Right lobe of liver (tissue), 6 donors: ENCODE measurements at regions not wholly inside any gene's neighbourhood (a gene's known extent, or its start where the extent isn't known, plus 50 kb on each side); places are given as distances from the start of the nearest gene placed in this dataset.
A peak's percentile ranks its signal among the peaks of the same experiment; 100 is the strongest.

ENCODE experiments used
- ATAC-seq, 4 donors: fragments of 200-7000 bp; cut with Tn5 transposase; one replicate each; pipeline ENCODE4 v1.9.1; 2020; ENCODE audit warnings: mild to moderate bottlenecking in 4 of 4, moderate library complexity in 4 of 4
- DNase-seq, 3 donors: peaks; one replicate each; pipeline ENCODE4 v3.0.0-alpha.2; 2020
- H3K27ac ChIP-seq, 3 donors: fragments of 200-600 bp; one replicate each; pipeline ENCODE4 v1.8.0; 2022
- H3K27me3 ChIP-seq, 2 donors: fragments of 200-600 bp; one replicate each; pipeline ENCODE4 v1.8.0; 2022
- H3K36me3 ChIP-seq, 4 donors: fragments of 200-600 bp; sonication (generic) in 1 of 4; one replicate each; pipeline versions ENCODE4 v1.5.1 to v1.8.0; 2017 to 2022; ENCODE audit warnings: control low read depth in 1 of 4
- H3K4me1 ChIP-seq, 4 donors: fragments of 200-600 bp; sonication (generic) in 1 of 4; one replicate each; pipeline versions ENCODE4 v1.5.1 to v1.8.0; 2017 to 2022; ENCODE audit warnings: control low read depth in 1 of 4
- H3K4me3 ChIP-seq, 3 donors: fragments of 200-600 bp; one replicate each; pipeline ENCODE4 v1.8.0; 2022
- H3K9me3 ChIP-seq, 4 donors: fragments of 200-600 bp; sonication (generic) in 1 of 4; one replicate each; pipeline versions ENCODE4 v1.5.1 to v1.8.0; 2017 to 2022; ENCODE audit warnings: control low read depth in 1 of 4
- POLR2A ChIP-seq: fragments of 450-650 bp; IDR thresholded peaks from one replicate; pipeline ENCODE4 v1.6.1; 2017; ENCODE audit warnings: antibody characterized with exemption, mild to moderate bottlenecking
- WGBS: methylation state at CpG from one replicate; pipeline ENCODE4 v1.1.6; 2018; ENCODE audit warnings: low coverage, low lambda C conversion rate; ENCODE audit not compliant: insufficient coverage; ENCODE audit errors: missing lambda C conversion rate; 5-methylcytosine and 5-hydroxymethylcytosine counted together
- intact Hi-C, 2 donors: fragments of 100-400 bp; cut with DNase I; formaldehyde crosslinking; loops; one replicate each; pipeline versions ENCODE4 v1.11.2 to v1.14.1; 2022
- TF ChIP-seq, protein P1 (sequence below), 4 donors: fragments of 200-600 bp in 3 of 4; fragments of 450-650 bp in 1 of 4; IDR thresholded peaks; one replicate each; pipeline versions ENCODE4 v1.5.1 to v1.8.0; 2016 to 2022; ENCODE audit warnings: antibody characterized with exemption in 4 of 4, mild to moderate bottlenecking in 2 of 4
- donor health status: DM: no; HTN: yes; CAD: no.
- donor health status: DM: no; HTN: no; CAD: no.
- donor health status: DM: no; HTN: no; CAD: no.
- donor health status: DM: no; HTN: yes; CAD: no.
- donor health status: DM: no; HTN: yes; CAD: no.

DNA sequence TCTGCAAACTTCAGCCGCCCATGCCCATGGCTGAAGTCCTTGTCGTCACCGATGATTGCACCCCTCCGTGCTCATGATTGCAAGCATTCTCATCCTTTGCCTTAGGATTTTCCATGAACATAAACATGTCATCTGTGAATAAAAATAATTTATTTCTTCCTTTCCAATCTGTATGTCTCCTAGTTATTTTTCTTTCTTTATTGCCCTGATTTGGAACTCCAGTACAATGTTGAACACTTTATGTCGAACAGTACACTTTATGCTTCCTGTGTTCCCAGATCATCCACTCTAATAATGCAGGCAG, 170.9 kb upstream of the SYT6 start:
- Histone ChIP-seq H3K9me3 (no peaks in the 10 kb centered on the region), H3K4me3 (no peak overlapping the region), H3K27ac (no peak overlapping the region), H3K36me3 (no peaks in the 10 kb centered on the region), H3K4me1 (no peaks in the 10 kb centered on the region), H3K27me3 (no peaks in the 10 kb centered on the region)
- ATAC-seq (no peak), DNase-seq (no peak)
- WGBS: 84% methylated on average over 5 of the region's 5 CpGs
- TF ChIP-seq, protein P1, sequence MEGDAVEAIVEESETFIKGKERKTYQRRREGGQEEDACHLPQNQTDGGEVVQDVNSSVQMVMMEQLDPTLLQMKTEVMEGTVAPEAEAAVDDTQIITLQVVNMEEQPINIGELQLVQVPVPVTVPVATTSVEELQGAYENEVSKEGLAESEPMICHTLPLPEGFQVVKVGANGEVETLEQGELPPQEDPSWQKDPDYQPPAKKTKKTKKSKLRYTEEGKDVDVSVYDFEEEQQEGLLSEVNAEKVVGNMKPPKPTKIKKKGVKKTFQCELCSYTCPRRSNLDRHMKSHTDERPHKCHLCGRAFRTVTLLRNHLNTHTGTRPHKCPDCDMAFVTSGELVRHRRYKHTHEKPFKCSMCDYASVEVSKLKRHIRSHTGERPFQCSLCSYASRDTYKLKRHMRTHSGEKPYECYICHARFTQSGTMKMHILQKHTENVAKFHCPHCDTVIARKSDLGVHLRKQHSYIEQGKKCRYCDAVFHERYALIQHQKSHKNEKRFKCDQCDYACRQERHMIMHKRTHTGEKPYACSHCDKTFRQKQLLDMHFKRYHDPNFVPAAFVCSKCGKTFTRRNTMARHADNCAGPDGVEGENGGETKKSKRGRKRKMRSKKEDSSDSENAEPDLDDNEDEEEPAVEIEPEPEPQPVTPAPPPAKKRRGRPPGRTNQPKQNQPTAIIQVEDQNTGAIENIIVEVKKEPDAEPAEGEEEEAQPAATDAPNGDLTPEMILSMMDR (IDR thresholded peaks at IDR 0.05): no peak
- TF ChIP-seq POLR2A: no peak
- intact Hi-C loops: no loop called here

DNA sequence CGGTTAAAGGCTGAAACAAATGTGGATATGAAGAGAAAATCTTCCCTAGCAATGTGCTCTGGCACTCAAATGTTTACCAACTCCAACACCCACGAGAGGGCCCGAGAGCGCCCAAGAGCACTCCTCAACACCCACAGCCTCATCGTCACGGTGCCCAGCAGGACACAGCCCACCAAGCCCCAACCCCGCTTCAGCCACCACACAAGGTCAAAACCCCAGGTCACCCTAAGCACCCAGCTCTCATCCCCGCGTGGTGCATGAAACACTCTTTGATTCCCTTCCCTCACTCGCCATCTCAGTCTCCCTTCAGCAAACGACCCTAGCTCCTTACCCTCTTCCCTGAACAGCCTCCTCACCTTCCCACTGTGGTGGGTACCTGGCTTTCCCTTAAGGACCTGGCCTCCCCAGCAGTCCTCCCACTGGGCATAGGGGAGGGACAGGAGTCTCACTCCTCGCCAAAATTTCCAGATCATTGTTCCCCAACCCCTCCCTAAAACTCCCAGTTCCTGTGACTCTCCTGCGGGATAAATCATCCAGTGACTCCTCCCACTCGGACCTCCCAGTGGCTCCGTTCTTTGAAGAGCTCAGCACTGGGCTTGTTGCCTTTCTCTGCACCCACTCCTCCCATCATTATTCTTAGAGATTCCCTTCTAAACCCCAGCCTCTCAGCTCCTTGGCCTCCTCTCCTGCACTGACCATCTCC, 170.4 kb upstream of the SYT6 start:
- H3K27me3 ChIP-seq: no peaks in the 10 kb centered on the region
- no peak for DNase-seq
- no peaks in the 10 kb centered on the region for H3K9me3 ChIP-seq
- no peaks in the 10 kb centered on the region for H3K4me1 ChIP-seq
- H3K36me3 ChIP-seq: no peaks in the 10 kb centered on the region
- intact Hi-C loops: no loop called here
- no peak overlapping the region for H3K4me3 ChIP-seq
- no peak overlapping the region for H3K27ac ChIP-seq
- peak in 1 of 4 donors; percentile 20 for ATAC-seq
- 71% methylated on average over 14 of the region's 15 CpGs for WGBS
- TF ChIP-seq, protein P1 (IDR thresholded peaks at IDR 0.05): no peak
- TF ChIP-seq POLR2A: no peak

- DNase-seq: no peak
- Histone ChIP-seq H3K27me3 (peaks cover 0 to 3% of the 10 kb centered on the region in 2 donors), H3K27ac (no peak overlapping the region), H3K36me3 (no peaks in the 10 kb centered on the region), H3K4me1 (no peaks in the 10 kb centered on the region), H3K9me3 (no peaks in the 10 kb centered on the region), H3K4me3 (no peak overlapping the region)
- ATAC-seq: no peak
- intact Hi-C loops: no loop called here
- TF ChIP-seq POLR2A: no peak
- TF ChIP-seq, protein P1 (IDR thresholded peaks at IDR 0.05): no peak
- WGBS: 64% methylated on average over 2 of the region's 2 CpGs
Observed at GRCh38 chr1:114322734-114323133, 169.1 kb upstream of the SYT6 start.

DNA sequence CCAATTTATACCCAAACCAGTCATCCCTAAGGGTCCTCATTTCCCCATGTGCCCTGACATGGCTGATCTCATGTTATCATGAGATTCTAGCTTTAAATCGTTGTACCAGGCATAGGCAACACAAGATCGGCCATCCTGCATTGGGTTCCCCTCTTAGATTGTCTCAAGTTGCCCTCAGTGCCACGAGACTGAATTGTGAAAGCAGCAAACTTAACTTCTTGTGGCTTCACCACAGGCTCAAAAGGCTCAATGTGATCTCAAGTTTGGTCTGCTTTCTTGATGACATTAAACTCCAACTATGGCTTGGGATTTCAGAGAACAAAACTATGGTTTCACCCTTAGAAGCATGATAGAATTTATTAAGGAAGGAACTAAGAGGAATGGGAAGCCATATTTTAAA, 168.5 kb upstream of the SYT6 start:
- DNase-seq (no peak), ATAC-seq (no peak)
- Histone ChIP-seq H3K4me3 (no peak overlapping the region), H3K36me3 (no peaks in the 10 kb centered on the region), H3K4me1 (no peaks in the 10 kb centered on the region), H3K27ac (no peak overlapping the region), H3K9me3 (no peaks in the 10 kb centered on the region), H3K27me3 (peaks cover 0 to 3% of the 10 kb centered on the region in 2 donors)
- intact Hi-C loops: no loop called here
- WGBS: 60% methylated on average over 3 of the region's 3 CpGs
- TF ChIP-seq POLR2A: no peak
- TF ChIP-seq, protein P1 (IDR thresholded peaks at IDR 0.05): no peak

GRCh38 chr1:114320586-114320985, 166.9 kb upstream of the SYT6 start:
- DNase-seq: no peak
- H3K9me3 ChIP-seq: no peaks in the 10 kb centered on the region
- no peak overlapping the region for H3K27ac ChIP-seq
- H3K36me3 ChIP-seq: no peaks in the 10 kb centered on the region
- no peak overlapping the region for H3K4me3 ChIP-seq
- ATAC-seq: no peak
- no peaks in the 10 kb centered on the region for H3K4me1 ChIP-seq
- intact Hi-C loops: no loop called here
- peaks cover 0 to 3% of the 10 kb centered on the region in 2 donors for H3K27me3 ChIP-seq
- TF ChIP-seq, protein P1 (IDR thresholded peaks at IDR 0.05): no peak
- TF ChIP-seq POLR2A: no peak
